Stimulated activated naive CD8-positive, alpha-beta T cell treated with anti-CD3 and anti-CD28 coated beads, Interleukin-15, Interleukin-2, amounts not matched to agents 100 ng/mL and 50 ng/mL, for 24 hours (primary cell): ENCODE measurements at regions not wholly inside any gene's neighbourhood (a gene's known extent, or its start where the extent isn't known, plus 50 kb on each side); places are given as distances from the start of the nearest gene placed in this dataset.

Experiments used
- H3K27ac Mint-ChIP-seq: one replicate; pipeline ENCODE4 v1.8.0; 2021; ENCODE audit warnings: mild to moderate bottlenecking, mixed read lengths
- H3K27me3 Mint-ChIP-seq: one replicate; pipeline ENCODE4 v1.8.0; 2021; ENCODE audit warnings: mixed read lengths
- H3K36me3 Mint-ChIP-seq: one replicate; pipeline ENCODE4 v1.8.0; 2021; ENCODE audit warnings: low read depth, mixed read lengths
- H3K4me1 Mint-ChIP-seq: one replicate; pipeline ENCODE4 v1.8.0; 2021; ENCODE audit warnings: low read depth, mixed read lengths
- H3K4me3 Mint-ChIP-seq: one replicate; pipeline ENCODE4 v1.8.0; 2021; ENCODE audit warnings: mild to moderate bottlenecking, mixed read lengths
- H3K9me3 Mint-ChIP-seq: one replicate; pipeline ENCODE4 v1.8.0; 2021; ENCODE audit warnings: mixed read lengths

- H3K4me1 Mint-ChIP-seq, result no peaks in the 10 kb centered on the region
- no peak overlapping the region for H3K4me3 Mint-ChIP-seq
- no peak overlapping the region for H3K27ac Mint-ChIP-seq
- H3K9me3 Mint-ChIP-seq, result peaks cover 4% of the 10 kb centered on the region
- no peaks in the 10 kb centered on the region for H3K36me3 Mint-ChIP-seq
- H3K27me3 Mint-ChIP-seq, result no peaks in the 10 kb centered on the region
Measured at GRCh38 chr2:34030273-34030672, 431.2 kb upstream of the FAM98A start.

- no peaks in the 10 kb centered on the region for H3K36me3 Mint-ChIP-seq
- no peaks in the 10 kb centered on the region for H3K4me1 Mint-ChIP-seq
- H3K27ac Mint-ChIP-seq, result no peak overlapping the region
- H3K4me3 Mint-ChIP-seq, result no peak overlapping the region
- H3K9me3 Mint-ChIP-seq, result peaks cover 4% of the 10 kb centered on the region
- no peaks in the 10 kb centered on the region for H3K27me3 Mint-ChIP-seq
Measured at GRCh38 chr2:34029073-34029472, 430.0 kb upstream of the FAM98A start.

GRCh38 chr2:34025196-34025595 is 426.1 kb upstream of the FAM98A start:
- H3K9me3 Mint-ChIP-seq, result peaks cover 4% of the 10 kb centered on the region
- H3K27ac Mint-ChIP-seq, result no peak overlapping the region
- no peaks in the 10 kb centered on the region for H3K27me3 Mint-ChIP-seq
- no peaks in the 10 kb centered on the region for H3K36me3 Mint-ChIP-seq
- no peak overlapping the region for H3K4me3 Mint-ChIP-seq
- H3K4me1 Mint-ChIP-seq, result no peaks in the 10 kb centered on the region

- Mint-ChIP-seq H3K27me3 (no peaks in the 10 kb centered on the region), H3K4me1 (no peaks in the 10 kb centered on the region), H3K27ac (no peak overlapping the region), H3K4me3 (no peak overlapping the region), H3K36me3 (no peaks in the 10 kb centered on the region), H3K9me3 (peaks cover 5% of the 10 kb centered on the region)
Measured at GRCh38 chr2:34012715-34013302, 413.7 kb upstream of the FAM98A start.

GRCh38 chr2:34011684-34012083 is 412.6 kb upstream of the FAM98A start:
- H3K4me1 Mint-ChIP-seq, result no peaks in the 10 kb centered on the region
- no peaks in the 10 kb centered on the region for H3K36me3 Mint-ChIP-seq
- H3K27me3 Mint-ChIP-seq, result peaks cover 4% of the 10 kb centered on the region
- H3K9me3 Mint-ChIP-seq, result peaks cover 5% of the 10 kb centered on the region
- H3K4me3 Mint-ChIP-seq, result no peak overlapping the region
- no peak overlapping the region for H3K27ac Mint-ChIP-seq

- no peak overlapping the region for H3K4me3 Mint-ChIP-seq
- peaks cover 2% of the 10 kb centered on the region for H3K9me3 Mint-ChIP-seq
- H3K4me1 Mint-ChIP-seq, result no peaks in the 10 kb centered on the region
- peaks cover 4% of the 10 kb centered on the region for H3K27me3 Mint-ChIP-seq
- no peak overlapping the region for H3K27ac Mint-ChIP-seq
- H3K36me3 Mint-ChIP-seq, result no peaks in the 10 kb centered on the region
Measured at GRCh38 chr2:34005901-34006300, 406.8 kb upstream of the FAM98A start.

- Mint-ChIP-seq H3K27ac (no peak overlapping the region), H3K36me3 (no peaks in the 10 kb centered on the region), H3K27me3 (peaks cover 4% of the 10 kb centered on the region), H3K4me3 (no peak overlapping the region), H3K9me3 (peaks cover 9% of the 10 kb centered on the region), H3K4me1 (no peaks in the 10 kb centered on the region)
Measured at GRCh38 chr2:34004936-34005335, 405.8 kb upstream of the FAM98A start.

GRCh38 chr2:34003795-34004194 is 404.7 kb upstream of the FAM98A start:
- Mint-ChIP-seq H3K27ac (no peak overlapping the region), H3K4me3 (no peak overlapping the region)

GRCh38 chr2:34001557-34001956 is 402.5 kb upstream of the FAM98A start:
- no peak overlapping the region for H3K27ac Mint-ChIP-seq
- no peak overlapping the region for H3K4me3 Mint-ChIP-seq
- H3K4me1 Mint-ChIP-seq, result no peaks in the 10 kb centered on the region
- no peaks in the 10 kb centered on the region for H3K36me3 Mint-ChIP-seq
- peaks cover 19% of the 10 kb centered on the region for H3K9me3 Mint-ChIP-seq
- no peaks in the 10 kb centered on the region for H3K27me3 Mint-ChIP-seq

More at GRCh38 chr2:34003795-34004194, 404.7 kb upstream of the FAM98A start:
- Mint-ChIP-seq H3K4me1 (no peaks in the 10 kb centered on the region), H3K27me3 (peaks cover 4% of the 10 kb centered on the region), H3K9me3 (peaks cover 9% of the 10 kb centered on the region), H3K36me3 (no peaks in the 10 kb centered on the region)

- no peaks in the 10 kb centered on the region for H3K27me3 Mint-ChIP-seq
- H3K27ac Mint-ChIP-seq, result no peak overlapping the region
- H3K4me1 Mint-ChIP-seq, result no peaks in the 10 kb centered on the region
- H3K36me3 Mint-ChIP-seq, result no peaks in the 10 kb centered on the region
- H3K4me3 Mint-ChIP-seq, result no peak overlapping the region
- peaks cover 17% of the 10 kb centered on the region for H3K9me3 Mint-ChIP-seq
Measured at GRCh38 chr2:33984131-33984530, 385.0 kb upstream of the FAM98A start.

GRCh38 chr2:33978471-33978870 is 379.4 kb upstream of the FAM98A start:
- no peaks in the 10 kb centered on the region for H3K36me3 Mint-ChIP-seq
- H3K4me1 Mint-ChIP-seq, result no peaks in the 10 kb centered on the region
- H3K27ac Mint-ChIP-seq, result no peak overlapping the region
- peaks cover 21% of the 10 kb centered on the region for H3K9me3 Mint-ChIP-seq
- no peak overlapping the region for H3K4me3 Mint-ChIP-seq
- no peaks in the 10 kb centered on the region for H3K27me3 Mint-ChIP-seq

GRCh38 chr2:33975498-33975897 is 376.4 kb upstream of the FAM98A start:
- H3K4me1 Mint-ChIP-seq, result no peaks in the 10 kb centered on the region
- H3K27me3 Mint-ChIP-seq, result no peaks in the 10 kb centered on the region
- peaks cover 16% of the 10 kb centered on the region for H3K9me3 Mint-ChIP-seq
- H3K4me3 Mint-ChIP-seq, result no peak overlapping the region
- H3K36me3 Mint-ChIP-seq, result no peaks in the 10 kb centered on the region
- no peak overlapping the region for H3K27ac Mint-ChIP-seq

GRCh38 chr2:33967103-33967502 is 368.0 kb upstream of the FAM98A start:
- H3K27me3 Mint-ChIP-seq, result no peaks in the 10 kb centered on the region

GRCh38 chr2:33958591-33958990 is 359.5 kb upstream of the FAM98A start:
- Mint-ChIP-seq H3K36me3 (no peaks in the 10 kb centered on the region), H3K9me3 (peaks cover 4% of the 10 kb centered on the region), H3K27me3 (no peaks in the 10 kb centered on the region), H3K4me3 (no peak overlapping the region), H3K27ac (no peak overlapping the region), H3K4me1 (no peaks in the 10 kb centered on the region)

More at GRCh38 chr2:33967103-33967502, 368.0 kb upstream of the FAM98A start:
- peaks cover 4% of the 10 kb centered on the region for H3K9me3 Mint-ChIP-seq
- no peaks in the 10 kb centered on the region for H3K36me3 Mint-ChIP-seq
- H3K4me3 Mint-ChIP-seq, result no peak overlapping the region
- no peak overlapping the region for H3K27ac Mint-ChIP-seq
- no peaks in the 10 kb centered on the region for H3K4me1 Mint-ChIP-seq

- H3K36me3 Mint-ChIP-seq, result no peaks in the 10 kb centered on the region
- peaks cover 13% of the 10 kb centered on the region for H3K9me3 Mint-ChIP-seq
- no peak overlapping the region for H3K4me3 Mint-ChIP-seq
- no peaks in the 10 kb centered on the region for H3K27me3 Mint-ChIP-seq
- no peak overlapping the region for H3K27ac Mint-ChIP-seq
- H3K4me1 Mint-ChIP-seq, result no peaks in the 10 kb centered on the region
Measured at GRCh38 chr2:33949371-33949770, 350.3 kb upstream of the FAM98A start.

GRCh38 chr2:33946193-33946592 is 347.1 kb upstream of the FAM98A start:
- H3K36me3 Mint-ChIP-seq, result no peaks in the 10 kb centered on the region
- no peak overlapping the region for H3K4me3 Mint-ChIP-seq
- H3K9me3 Mint-ChIP-seq, result peaks cover 17% of the 10 kb centered on the region
- H3K4me1 Mint-ChIP-seq, result no peaks in the 10 kb centered on the region
- no peaks in the 10 kb centered on the region for H3K27me3 Mint-ChIP-seq
- H3K27ac Mint-ChIP-seq, result no peak overlapping the region
